GM12878 (cell line): ENCODE measurements at regions not wholly inside any gene's neighbourhood (a gene's known extent, or its start where the extent isn't known, plus 50 kb on each side); places are given as distances from the start of the nearest gene placed in this dataset.

Experiments used
- ATAC-seq: fragments of 200-7000 bp; cut with Tn5 transposase; 3 replicates; pipeline ENCODE4 v1.9.1; 2020; ENCODE audit warnings: mild to moderate bottlenecking, moderate library complexity
- BruUV-seq: library from RNA; stranded (reverse); fragments of 400-500 nt; replicated peaks from 2 replicates; lab custom pipeline; 2021; lab: Mats Ljungman, UMichigan
- CTCF ChIA-PET: fragments of 300-600 bp; sonication (Branson Sonifier 250); formaldehyde crosslinking; extraction: SDS; loops from one replicate; lab custom pipeline; 2021; ENCODE audit warnings: inconsistent platforms; lab: Yijun Ruan, JAX
- POLR2A ChIA-PET: fragments of 350-600 bp; formaldehyde crosslinking; extraction: SDS; loops from one replicate; lab custom pipeline; 2021; ENCODE audit warnings: inconsistent platforms; lab: Charles Lee
- RAD21 ChIA-PET: fragments of 300-600 bp; sonication (Branson Sonifier 250); formaldehyde crosslinking; loops from one replicate; lab custom pipeline; 2023; ENCODE audit warnings: antibody characterized with exemption; ENCODE audit not compliant: unreplicated experiment; lab: Charles Lee
- SMC1A ChIA-PET: fragments of 300-600 bp; sonication (Branson Sonifier 250); formaldehyde crosslinking; loops from one replicate; lab custom pipeline; 2023; ENCODE audit not compliant: unreplicated experiment, uncharacterized antibody; lab: Charles Lee
- DNase-seq: peaks from one replicate; pipeline ENCODE4 v3.0.0-alpha.2; 2011; ENCODE audit warnings: low read depth, low spot score
- FAIRE-seq: peaks from 3 replicates; lab custom pipeline; 2011; peaks lifted over from hg19 to GRCh38; lab: Jason Lieb, UNC
- H2AFZ ChIP-seq: 2 replicates; pipeline ENCODE4 v1.6.0; 2011; ENCODE audit warnings: low read depth, low read length, control low read depth; ENCODE audit not compliant: control insufficient read depth
- H3K27ac ChIP-seq: 2 replicates; pipeline ENCODE4 v1.5.1; 2011; ENCODE audit warnings: control low read depth; ENCODE audit not compliant: control insufficient read depth, insufficient read depth
- H3K27me3 ChIP-seq, 2 experiments: replicated peaks in 1 of 2; 2 replicates each; pipeline versions ENCODE4 v1.6.0 to v1.6.1; 2011; ENCODE audit warnings: low read length in 1 of 2; ENCODE audit not compliant: control insufficient read depth in 2 of 2, insufficient read depth in 2 of 2
- H3K36me3 ChIP-seq, 2 experiments: 2 replicates each; pipeline ENCODE4 v1.5.1; 2011; ENCODE audit warnings: low read length in 1 of 2; ENCODE audit not compliant: control insufficient read depth in 2 of 2, insufficient read depth in 2 of 2
- H3K4me1 ChIP-seq: 2 replicates; pipeline ENCODE4 v1.6.1; 2011; ENCODE audit warnings: mild to moderate bottlenecking, low read length, moderate library complexity, mixed read lengths; ENCODE audit not compliant: control insufficient read depth, insufficient read depth
- H3K4me2 ChIP-seq: 2 replicates; pipeline ENCODE4 v1.6.0; 2011; ENCODE audit warnings: control low read depth; ENCODE audit not compliant: control insufficient read depth, insufficient read depth
- H3K4me3 ChIP-seq: fragments of 200-600 bp; sonication (generic); 2 replicates; pipeline ENCODE4 v1.5.1; 2016
- H3K79me2 ChIP-seq: 2 replicates; pipeline ENCODE4 v1.6.0; 2011; ENCODE audit warnings: low read length; ENCODE audit not compliant: control insufficient read depth, insufficient read depth
- H3K9ac ChIP-seq: 2 replicates; pipeline ENCODE4 v1.8.0; 2011; ENCODE audit warnings: low read length, control low read depth, mixed read lengths; ENCODE audit not compliant: control insufficient read depth, insufficient read depth
- H3K9me3 ChIP-seq: replicated peaks from 3 replicates; pipeline ENCODE4 v1.5.1; 2011; ENCODE audit warnings: mild to moderate bottlenecking, low read length; ENCODE audit not compliant: control insufficient read depth, insufficient read depth
- H4K20me1 ChIP-seq: 2 replicates; pipeline ENCODE4 v1.6.0; 2011; ENCODE audit not compliant: control insufficient read depth, insufficient read depth
- CBX5 ChIP-seq: sonication (generic); IDR thresholded peaks from 2 replicates; pipeline ENCODE4 v1.6.1; 2016; ENCODE audit warnings: low read depth, moderate library complexity, mild to moderate bottlenecking, inconsistent platforms
- CHD2 ChIP-seq: IDR thresholded peaks from 2 replicates; pipeline ENCODE4 v1.6.1; 2011; ENCODE audit warnings: low read depth, low read length, improper control_type of control experiment, borderline replicate concordance
- CHD4 ChIP-seq: fragments of 200-600 bp; sonication (generic); IDR thresholded peaks from 2 replicates; pipeline ENCODE4 v1.6.1; 2016; ENCODE audit warnings: mild to moderate bottlenecking
- DPF2 ChIP-seq: fragments of 450-650 bp; IDR thresholded peaks from 2 replicates; pipeline ENCODE4 v1.6.1; 2017; ENCODE audit warnings: mild to moderate bottlenecking
- E2F4 ChIP-seq: IDR thresholded peaks from 2 replicates; pipeline ENCODE4 v1.6.1; 2012; ENCODE audit warnings: low read depth, low read length, improper control_type of control experiment
- E2F8 ChIP-seq: fragments of 450-650 bp; IDR thresholded peaks from 2 replicates; pipeline ENCODE4 v1.6.1; 2018; ENCODE audit warnings: mild to moderate bottlenecking, low read depth, moderate library complexity; ENCODE audit not compliant: partially characterized antibody
- EP300 ChIP-seq, 2 experiments: fragments of 150-350 bp in 1 of 2; IDR thresholded peaks; 2 replicates each; pipeline ENCODE4 v1.6.1; 2011 to 2012; ENCODE audit warnings: low read depth in 2 of 2, low read length in 2 of 2, borderline replicate concordance in 1 of 2, improper control_type of control experiment in 1 of 2, inconsistent platforms in 1 of 2; ENCODE audit not compliant: control insufficient read depth in 1 of 2
- GATAD2B ChIP-seq: fragments of 450-650 bp; conservative IDR thresholded peaks from 2 replicates; pipeline ENCODE4 v1.6.1; 2017; ENCODE audit warnings: low read depth, mild to moderate bottlenecking, moderate library complexity
- HDAC6 ChIP-seq: fragments of 200-600 bp; sonication (generic); IDR thresholded peaks from one replicate; pipeline ENCODE4 v1.8.0; 2017; ENCODE audit warnings: antibody characterized with exemption; ENCODE audit not compliant: unreplicated experiment
- IKZF2 ChIP-seq, 2 experiments: fragments of 450-650 bp; IDR thresholded peaks; 2 replicates each; pipeline ENCODE4 v1.6.1; 2017; ENCODE audit warnings: mild to moderate bottlenecking in 2 of 2, moderate library complexity in 2 of 2
- IRF4 ChIP-seq: IDR thresholded peaks from 2 replicates; pipeline ENCODE4 v1.6.1; 2011; ENCODE audit warnings: low read depth, low read length
- JUND ChIP-seq: IDR thresholded peaks from 2 replicates; pipeline ENCODE4 v1.6.1; 2012; ENCODE audit warnings: low read depth, mild to moderate bottlenecking, low read length, improper control_type of control experiment, moderate library complexity
- MAX ChIP-seq: IDR thresholded peaks from 2 replicates; pipeline ENCODE4 v1.6.1; 2012; ENCODE audit warnings: low read depth, low read length, improper control_type of control experiment
- MEF2A ChIP-seq: IDR thresholded peaks from 2 replicates; pipeline ENCODE4 v1.6.1; 2011; ENCODE audit warnings: low read depth, mild to moderate bottlenecking, low read length, moderate library complexity; ENCODE audit not compliant: insufficient read depth
- POU2F2 ChIP-seq: IDR thresholded peaks from 3 replicates; pipeline ENCODE4 v1.6.1; 2011; ENCODE audit warnings: low read depth, mild to moderate bottlenecking, low read length, borderline replicate concordance
- SKIL ChIP-seq: fragments of 450-650 bp; IDR thresholded peaks from 2 replicates; pipeline ENCODE4 v1.6.1; 2017; ENCODE audit warnings: mild to moderate bottlenecking, low read depth, inconsistent platforms; ENCODE audit not compliant: poor library complexity, severe bottlenecking
- SREBF1 ChIP-seq: IDR thresholded peaks from 2 replicates; pipeline ENCODE4 v1.6.1; 2012; ENCODE audit warnings: mild to moderate bottlenecking, low read length
- TBL1XR1 ChIP-seq: IDR thresholded peaks from 2 replicates; pipeline ENCODE4 v1.6.1; 2012; ENCODE audit warnings: low read depth, low read length, improper control_type of control experiment
- TCF3 ChIP-seq: IDR thresholded peaks from 2 replicates; pipeline ENCODE4 v1.6.1; 2012; ENCODE audit warnings: low read depth, mild to moderate bottlenecking, low read length, borderline replicate concordance; ENCODE audit not compliant: insufficient read depth
- ZNF384 ChIP-seq: IDR thresholded peaks from 2 replicates; pipeline ENCODE4 v1.6.1; 2012; ENCODE audit warnings: low read depth, mild to moderate bottlenecking, low read length, improper control_type of control experiment, borderline replicate concordance
- WGBS: methylation state at CpG from one replicate; pipeline ENCODE4 v1.1.6; 2016; ENCODE audit warnings: low lambda C conversion rate; ENCODE audit not compliant: insufficient replicate concordance, insufficient coverage; ENCODE audit errors: missing lambda C conversion rate; 5-methylcytosine and 5-hydroxymethylcytosine counted together
- in situ Hi-C: fragments of 300-500 bp; cut with MboI; formaldehyde crosslinking; loops from 9 replicates; pipeline ENCODE4 v1.14.3; 2018; ENCODE audit warnings: mixed read lengths
- intact Hi-C: fragments of 100-400 bp; cut with micrococcal nuclease; formaldehyde crosslinking; loops from one replicate; pipeline ENCODE4 v1.14.2; 2022; ENCODE audit not compliant: unreplicated experiment

- TF ChIP-seq E2F8 (no peak), JUND (no peak), EP300 (IDR thresholded peaks at IDR 0.05; ENCODE audit: borderline replicate concordance in 1 of 2, control insufficient read depth in 1 of 2, low read depth in 2 of 2, low read length in 2 of 2) (no peak), IKZF2 (IDR thresholded peaks at IDR 0.05) (no peak), CHD4 (no peak), POU2F2 (no peak)
Observed at GRCh38 chr10:25661632-25662031, 272.4 kb upstream of the MYO3A start (continued).

GRCh38 chr10:25666276-25666675, 267.8 kb upstream of the MYO3A start:
- Histone ChIP-seq H3K36me3 (no peaks in the 10 kb centered on the region), H3K4me3 (no peak overlapping the region), H2AFZ (no peak overlapping the region), H3K4me2 (no peak overlapping the region), H3K27me3 (no peaks in the 10 kb centered on the region), H3K9me3 (no peaks in the 10 kb centered on the region), H3K27ac (no peak overlapping the region), H4K20me1 (no peaks in the 10 kb centered on the region), H3K4me1 (no peaks in the 10 kb centered on the region), H3K79me2 (no peaks in the 10 kb centered on the region), H3K9ac (no peak overlapping the region)
- DNase-seq = no peak
- ChIA-PET POLR2A (no interaction called here), SMC1A (no interaction called here), RAD21 (no interaction called here), CTCF (no interaction called here)
- ATAC-seq = no peak
- no TSS peak for BruUV-seq
- intact Hi-C loops (no loop called here), in situ Hi-C loops (no loop called here)
- no peak for FAIRE-seq
- 19% methylated on average over 3 of the region's 3 CpGs for WGBS
- TF ChIP-seq MAX (no peak), TBL1XR1 (no peak), CBX5 (no peak), SKIL (no peak), CHD2 (no peak), ZNF384 (no peak), GATAD2B (no peak), SREBF1 (no peak), IRF4 (no peak), TCF3 (no peak), E2F4 (no peak), DPF2 (no peak), POU2F2 (no peak), MEF2A (no peak), HDAC6 (no peak)
